Heart left ventricle (tissue), 16 donors: ENCODE measurements at regions not wholly inside any gene's neighbourhood (a gene's known extent, or its start where the extent isn't known, plus 50 kb on each side); places are given as distances from the start of the nearest gene placed in this dataset.

Experiments
- ATAC-seq, 4 donors: fragments of 200-7000 bp; cut with Tn5 transposase; one replicate each; pipeline ENCODE4 v1.9.1; 2020 to 2022; ENCODE audit warnings: moderate library complexity in 4 of 4, mild to moderate bottlenecking in 3 of 4, moderate number of reproducible peaks in 1 of 4
- DNase-seq, 5 donors: peaks; one replicate each; pipeline ENCODE4 v3.0.0-alpha.2; 2020
- H3K27ac ChIP-seq, 12 donors: fragments of 200-600 bp; sonication (generic) in 4 of 12; one replicate each; pipeline versions ENCODE4 v1.5.0 to v1.8.0; 2016 to 2022; ENCODE audit warnings: mild to moderate bottlenecking in 2 of 12
- H3K27me3 ChIP-seq, 9 donors: fragments of 200-600 bp; sonication (generic) in 2 of 9; one replicate each; pipeline versions ENCODE4 v1.5.1 to v1.8.0; 2016 to 2022; ENCODE audit warnings: mild to moderate bottlenecking in 3 of 9
- H3K36me3 ChIP-seq, 9 donors: fragments of 200-600 bp; sonication (generic) in 2 of 9; one replicate each; pipeline versions ENCODE4 v1.5.0 to v1.8.0; 2018 to 2022; ENCODE audit warnings: mild to moderate bottlenecking in 2 of 9
- H3K4me1 ChIP-seq, 12 donors: fragments of 200-600 bp; sonication (generic) in 4 of 12; one replicate each; pipeline versions ENCODE4 v1.5.0 to v1.8.0; 2016 to 2022; ENCODE audit warnings: mild to moderate bottlenecking in 3 of 12
- H3K4me3 ChIP-seq, 12 donors: fragments of 200-600 bp; sonication (generic) in 4 of 12; one replicate each; pipeline versions ENCODE4 v1.5.0 to v1.8.0; 2017 to 2022; ENCODE audit warnings: mild to moderate bottlenecking in 9 of 12, moderate library complexity in 4 of 12
- H3K9me3 ChIP-seq, 12 donors: fragments of 200-600 bp; sonication (generic) in 4 of 12; one replicate each; pipeline versions ENCODE4 v1.5.0 to v1.8.0; 2016 to 2022; ENCODE audit warnings: mild to moderate bottlenecking in 1 of 12
- POLR2A ChIP-seq, 2 donors: fragments of 450-650 bp; IDR thresholded peaks; one replicate each; pipeline ENCODE4 v1.6.1; 2017; ENCODE audit warnings: antibody characterized with exemption in 2 of 2, mild to moderate bottlenecking in 2 of 2, moderate library complexity in 2 of 2
- WGBS, 4 donors: extraction: QIAGEN DNeasy Blood & Tissue Kit in 2 of 4; methylation state at CpG; one replicate each; pipeline versions ENCODE4 v1.1.5 to v1.1.7; 2013 to 2018; 5-methylcytosine and 5-hydroxymethylcytosine counted together
- intact Hi-C, 10 donors: fragments of 100-400 bp; cut with DNase I; formaldehyde crosslinking; loops; one replicate each; pipeline versions ENCODE4 v1.11.1 to v1.14.2; 2022
- TF ChIP-seq, protein P1 (sequence below), 12 donors: fragments of 200-600 bp; sonication (generic) in 4 of 12; IDR thresholded peaks; one replicate each; pipeline versions ENCODE4 v1.5.0 to v1.8.0; 2018 to 2022; ENCODE audit warnings: antibody characterized with exemption in 12 of 12, mild to moderate bottlenecking in 5 of 12
- donor health status: ischemic (EF 13 %, LVEDD 7.1; RV severe dilation, severe dysfunction).
- donor health status: healthy with polysubstance abuse.
- donor health status: DM: no; HTN: yes; CAD: no.
- donor health status: DM: no; HTN: no; CAD: no.
- donor health status: ischemic (EF 25% LVEDD 6.9; RV normal size, moderate dysfunction).
- donor health status: ischemic (EF 25% LVEDD 5.7; RV mildly dilated, moderate dysfunction).
- donor health status: healthy.
- donor health status: DM: yes; HTN: yes; CAD: no.
- donor health status: ischemic (EF 35%, LVEDD 5.7; RV mildly dilated, moderate dysfunction).
- donor health status: nonischemic (EF 11% LVEDD 7.7; RV severe dilation, severe dysfunction).
- donor health status: DM: yes; HTN: yes; CAD: no.
- donor health status: PGD.
- donor health status: ischemic (EF 29% LVEDD 5.4; RV normal size, mild dysfunction).
- donor health status: nonischemic (EF 23%, LVEDD 6.1; RV moderate dilation, normal function).

GRCh38 chr15:48059791-48060190 is 61.0 kb upstream of the SLC24A5 start:
- no peak for TF ChIP-seq POLR2A (IDR thresholded peaks at IDR 0.05)
- peaks cover 0 to 6% (median 0%) of the 10 kb centered on the region in 12 donors for H3K9me3 ChIP-seq
- no peaks in the 10 kb centered on the region for H3K36me3 ChIP-seq
- peak in 4 of 5 donors; percentile 8 to 32 (median 24) for DNase-seq
- no peak overlapping the region for H3K27ac ChIP-seq
- peaks cover 0 to 3% (median 0%) of the 10 kb centered on the region in 12 donors for H3K4me1 ChIP-seq
- peak overlapping the region in 4 of 12 donors; percentile 11 to 34 (median 16) for H3K4me3 ChIP-seq
- ATAC-seq, result peak in 1 of 4 donors; percentile 34
- intact Hi-C loops, result no loop called here
- H3K27me3 ChIP-seq, result no peaks in the 10 kb centered on the region
- 15 to 56% (median 41%) methylated on average over 7 of the region's 7 CpGs for WGBS, 4 donors

DNA sequence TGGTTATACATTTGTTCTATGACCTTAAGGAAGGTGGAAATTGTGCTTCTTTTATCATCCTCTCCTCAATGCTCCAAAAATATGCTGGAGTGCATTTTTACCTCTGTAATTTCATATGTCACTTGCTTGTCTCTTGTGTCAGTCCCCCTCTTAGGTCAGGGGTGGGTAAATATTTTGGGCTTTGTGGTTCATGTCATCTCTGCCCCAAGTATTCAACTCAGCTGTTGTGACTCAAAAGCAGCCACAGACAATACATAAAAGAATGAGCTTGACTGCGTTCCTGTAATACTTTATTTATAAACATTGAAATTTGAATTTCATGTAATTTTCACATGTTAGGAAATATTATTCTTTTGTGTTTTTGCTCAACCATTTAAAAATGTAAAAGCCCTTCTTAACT is 60.4 kb upstream of the SLC24A5 start:
- no peaks in the 10 kb centered on the region for H3K27me3 ChIP-seq
- intact Hi-C loops, result no loop called here
- no peaks in the 10 kb centered on the region for H3K36me3 ChIP-seq
- TF ChIP-seq POLR2A (IDR thresholded peaks at IDR 0.05), result no peak
- TF ChIP-seq, protein P1, sequence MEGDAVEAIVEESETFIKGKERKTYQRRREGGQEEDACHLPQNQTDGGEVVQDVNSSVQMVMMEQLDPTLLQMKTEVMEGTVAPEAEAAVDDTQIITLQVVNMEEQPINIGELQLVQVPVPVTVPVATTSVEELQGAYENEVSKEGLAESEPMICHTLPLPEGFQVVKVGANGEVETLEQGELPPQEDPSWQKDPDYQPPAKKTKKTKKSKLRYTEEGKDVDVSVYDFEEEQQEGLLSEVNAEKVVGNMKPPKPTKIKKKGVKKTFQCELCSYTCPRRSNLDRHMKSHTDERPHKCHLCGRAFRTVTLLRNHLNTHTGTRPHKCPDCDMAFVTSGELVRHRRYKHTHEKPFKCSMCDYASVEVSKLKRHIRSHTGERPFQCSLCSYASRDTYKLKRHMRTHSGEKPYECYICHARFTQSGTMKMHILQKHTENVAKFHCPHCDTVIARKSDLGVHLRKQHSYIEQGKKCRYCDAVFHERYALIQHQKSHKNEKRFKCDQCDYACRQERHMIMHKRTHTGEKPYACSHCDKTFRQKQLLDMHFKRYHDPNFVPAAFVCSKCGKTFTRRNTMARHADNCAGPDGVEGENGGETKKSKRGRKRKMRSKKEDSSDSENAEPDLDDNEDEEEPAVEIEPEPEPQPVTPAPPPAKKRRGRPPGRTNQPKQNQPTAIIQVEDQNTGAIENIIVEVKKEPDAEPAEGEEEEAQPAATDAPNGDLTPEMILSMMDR (IDR thresholded peaks at IDR 0.05), result no peak
- H3K4me1 ChIP-seq, result peaks cover 0 to 3% (median 0%) of the 10 kb centered on the region in 12 donors
- H3K27ac ChIP-seq, result no peak overlapping the region
- 85 to 92% (median 90%) methylated on average over 1 of the region's 1 CpG for WGBS, 4 donors
- ATAC-seq (no peak), DNase-seq (no peak)
- H3K9me3 ChIP-seq, result peaks cover 0 to 5% (median 0%) of the 10 kb centered on the region in 12 donors
- no peak overlapping the region for H3K4me3 ChIP-seq

- Histone ChIP-seq H3K9me3 (no peaks in the 10 kb centered on the region), H3K27me3 (no peaks in the 10 kb centered on the region), H3K4me3 (no peak overlapping the region), H3K27ac (no peak overlapping the region), H3K4me1 (peaks cover 0 to 3% (median 0%) of the 10 kb centered on the region in 12 donors), H3K36me3 (no peaks in the 10 kb centered on the region)
- TF ChIP-seq POLR2A (IDR thresholded peaks at IDR 0.05), result no peak
- TF ChIP-seq, protein P1 (IDR thresholded peaks at IDR 0.05), result no peak
- intact Hi-C loops, result no loop called here
- DNase-seq, result no peak
- ATAC-seq, result no peak
- WGBS, 4 donors, result 86 to 91% (median 90%) methylated on average over 6 of the region's 6 CpGs
Observed at GRCh38 chr15:48061605-48062004, 59.2 kb upstream of the SLC24A5 start.

- Histone ChIP-seq H3K4me3 (no peak overlapping the region), H3K4me1 (peaks cover 0 to 3% (median 0%) of the 10 kb centered on the region in 12 donors), H3K9me3 (no peaks in the 10 kb centered on the region), H3K36me3 (no peaks in the 10 kb centered on the region), H3K27ac (no peak overlapping the region), H3K27me3 (no peaks in the 10 kb centered on the region)
- ATAC-seq, result no peak
- intact Hi-C loops, result no loop called here
- no peak for DNase-seq
- TF ChIP-seq POLR2A (IDR thresholded peaks at IDR 0.05), result no peak
- TF ChIP-seq, protein P1 (IDR thresholded peaks at IDR 0.05), result no peak
- WGBS, 4 donors, result 75 to 77% (median 76%) methylated on average over 11 of the region's 11 CpGs
Observed at GRCh38 chr15:48062148-48062872, 58.5 kb upstream of the SLC24A5 start.
